ENCODE measurements at regions not wholly inside any gene's neighbourhood (a gene's known extent, or its start where the extent isn't known, plus 50 kb on each side); places are given as distances from the start of the nearest gene placed in this dataset.

- H3K4me3 ChIP-seq (ENCODE audit: low read depth in 1 of 2, low read length in 2 of 2) = no peak overlapping the region
- no peaks in the 10 kb centered on the region for H3K36me3 ChIP-seq (ENCODE audit: insufficient read depth, low read length)
- H3K4me2 ChIP-seq (ENCODE audit: insufficient read depth, low read length) = no peak overlapping the region
- no peaks in the 10 kb centered on the region for H3K4me1 ChIP-seq (ENCODE audit: insufficient read depth, low read length)
- H3K27ac ChIP-seq (ENCODE audit: low read length) = no peak overlapping the region
- TF ChIP-seq CTCF (IDR thresholded peaks at IDR 0.05; ENCODE audit: borderline replicate concordance, extremely low read depth, low read length, poor library complexity, severe bottlenecking) = no peak
- TF ChIP-seq EZH2 (IDR thresholded peaks at IDR 0.05; ENCODE audit: borderline replicate concordance, low read depth, low read length, severe bottlenecking) = no peak
- H2AFZ ChIP-seq (ENCODE audit: low read depth, low read length) = no peak overlapping the region
- no peaks in the 10 kb centered on the region for H4K20me1 ChIP-seq (ENCODE audit: insufficient read depth, low read length)
- ATAC-seq (ENCODE audit: insufficient read depth, low read depth) (no peak), DNase-seq (no peak)
- no peaks in the 10 kb centered on the region for H3K79me2 ChIP-seq (ENCODE audit: insufficient read depth, low read length)
- no peaks in the 10 kb centered on the region for H3K27me3 ChIP-seq (ENCODE audit: insufficient read depth, low read length, poor library complexity)
- no peak overlapping the region for H3K9ac ChIP-seq (ENCODE audit: low read depth, low read length)
- no peaks in the 10 kb centered on the region for H3K9me3 ChIP-seq (ENCODE audit: insufficient read depth, low read length, severe bottlenecking)
These were observed 394.2 kb downstream of the IRS1 start for GRCh38 chr2:226405465-226405864.

GRCh38 chr2:226403369-226403768 is 396.3 kb downstream of the IRS1 start:
- H3K4me1 ChIP-seq (ENCODE audit: insufficient read depth, low read length) = no peaks in the 10 kb centered on the region
- H3K79me2 ChIP-seq (ENCODE audit: insufficient read depth, low read length) = no peaks in the 10 kb centered on the region
- H3K4me2 ChIP-seq (ENCODE audit: insufficient read depth, low read length) = no peak overlapping the region
- H3K9me3 ChIP-seq (ENCODE audit: insufficient read depth, low read length, severe bottlenecking) = no peaks in the 10 kb centered on the region
- H2AFZ ChIP-seq (ENCODE audit: low read depth, low read length) = no peak overlapping the region
- DNase-seq (no peak), ATAC-seq (ENCODE audit: insufficient read depth, low read depth) (no peak)
- H3K27ac ChIP-seq (ENCODE audit: low read length) = no peak overlapping the region
- no peak overlapping the region for H3K4me3 ChIP-seq (ENCODE audit: low read depth in 1 of 2, low read length in 2 of 2)
- no peaks in the 10 kb centered on the region for H3K36me3 ChIP-seq (ENCODE audit: insufficient read depth, low read length)
- TF ChIP-seq EZH2 (IDR thresholded peaks at IDR 0.05; ENCODE audit: borderline replicate concordance, low read depth, low read length, severe bottlenecking) = no peak
- TF ChIP-seq CTCF (IDR thresholded peaks at IDR 0.05; ENCODE audit: borderline replicate concordance, extremely low read depth, low read length, poor library complexity, severe bottlenecking) = no peak
- no peaks in the 10 kb centered on the region for H4K20me1 ChIP-seq (ENCODE audit: insufficient read depth, low read length)
- no peaks in the 10 kb centered on the region for H3K27me3 ChIP-seq (ENCODE audit: insufficient read depth, low read length, poor library complexity)
- H3K9ac ChIP-seq (ENCODE audit: low read depth, low read length) = no peak overlapping the region

- H4K20me1 ChIP-seq (ENCODE audit: insufficient read depth, low read length) = no peaks in the 10 kb centered on the region
- no peaks in the 10 kb centered on the region for H3K79me2 ChIP-seq (ENCODE audit: insufficient read depth, low read length)
- DNase-seq (no peak), ATAC-seq (ENCODE audit: insufficient read depth, low read depth) (no peak)
- no peaks in the 10 kb centered on the region for H3K4me1 ChIP-seq (ENCODE audit: insufficient read depth, low read length)
- no peak overlapping the region for H3K27ac ChIP-seq (ENCODE audit: low read length)
- no peaks in the 10 kb centered on the region for H3K36me3 ChIP-seq (ENCODE audit: insufficient read depth, low read length)
- no peak overlapping the region for H2AFZ ChIP-seq (ENCODE audit: low read depth, low read length)
- H3K9ac ChIP-seq (ENCODE audit: low read depth, low read length) = no peak overlapping the region
- H3K4me3 ChIP-seq (ENCODE audit: low read depth in 1 of 2, low read length in 2 of 2) = no peak overlapping the region
- no peak overlapping the region for H3K4me2 ChIP-seq (ENCODE audit: insufficient read depth, low read length)
- no peaks in the 10 kb centered on the region for H3K27me3 ChIP-seq (ENCODE audit: insufficient read depth, low read length, poor library complexity)
- H3K9me3 ChIP-seq (ENCODE audit: insufficient read depth, low read length, severe bottlenecking) = no peaks in the 10 kb centered on the region
- TF ChIP-seq EZH2 (IDR thresholded peaks at IDR 0.05; ENCODE audit: borderline replicate concordance, low read depth, low read length, severe bottlenecking) = no peak
- TF ChIP-seq CTCF (IDR thresholded peaks at IDR 0.05; ENCODE audit: borderline replicate concordance, extremely low read depth, low read length, poor library complexity, severe bottlenecking) = no peak
These were observed 400.6 kb downstream of the IRS1 start for GRCh38 chr2:226399006-226399405.

GRCh38 chr2:226398580-226398979 is 401.0 kb downstream of the IRS1 start:
- no peak for TF ChIP-seq CTCF (IDR thresholded peaks at IDR 0.05; ENCODE audit: borderline replicate concordance, extremely low read depth, low read length, poor library complexity, severe bottlenecking)
- no peak for TF ChIP-seq EZH2 (IDR thresholded peaks at IDR 0.05; ENCODE audit: borderline replicate concordance, low read depth, low read length, severe bottlenecking)

More at GRCh38 chr2:226398580-226398979, 401.0 kb downstream of the IRS1 start:
- Histone ChIP-seq H3K27me3 (ENCODE audit: insufficient read depth, low read length, poor library complexity) (no peaks in the 10 kb centered on the region), H2AFZ (ENCODE audit: low read depth, low read length) (no peak overlapping the region), H3K36me3 (ENCODE audit: insufficient read depth, low read length) (no peaks in the 10 kb centered on the region), H3K9me3 (ENCODE audit: insufficient read depth, low read length, severe bottlenecking) (no peaks in the 10 kb centered on the region), H3K79me2 (ENCODE audit: insufficient read depth, low read length) (no peaks in the 10 kb centered on the region), H4K20me1 (ENCODE audit: insufficient read depth, low read length) (no peaks in the 10 kb centered on the region), H3K9ac (ENCODE audit: low read depth, low read length) (no peak overlapping the region), H3K4me2 (ENCODE audit: insufficient read depth, low read length) (no peak overlapping the region), H3K4me1 (ENCODE audit: insufficient read depth, low read length) (no peaks in the 10 kb centered on the region), H3K4me3 (ENCODE audit: low read depth in 1 of 2, low read length in 2 of 2) (no peak overlapping the region), H3K27ac (ENCODE audit: low read length) (no peak overlapping the region)
- ATAC-seq (ENCODE audit: insufficient read depth, low read depth) (no peak), DNase-seq (no peak)
